ENCODE measurements at regions not wholly inside any gene's neighbourhood (a gene's known extent, or its start where the extent isn't known, plus 50 kb on each side); places are given as distances from the start of the nearest gene placed in this dataset.

DNA sequence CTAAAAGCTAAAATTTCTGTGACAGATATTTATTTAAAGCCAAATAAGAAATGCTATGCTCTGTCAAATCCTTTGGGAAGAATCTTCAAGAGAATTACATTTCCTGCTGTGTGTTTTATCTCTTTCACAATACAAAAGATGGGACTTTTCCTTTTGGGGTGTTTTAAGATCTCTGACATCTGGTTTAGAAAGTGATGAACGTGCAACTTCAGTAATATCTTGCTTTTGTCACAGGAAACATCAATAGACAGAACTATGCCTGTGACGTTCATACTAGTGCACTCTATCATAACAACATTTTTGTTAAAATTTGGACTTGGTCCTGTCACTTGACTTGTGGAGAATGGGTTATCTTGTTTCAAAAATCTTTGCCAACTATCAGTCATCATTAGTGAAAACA, 195.7 kb upstream of the KCNMB2 start:
- no peak for TF ChIP-seq POLR2A (IDR thresholded peaks at IDR 0.05)
- TF ChIP-seq, protein P1, sequence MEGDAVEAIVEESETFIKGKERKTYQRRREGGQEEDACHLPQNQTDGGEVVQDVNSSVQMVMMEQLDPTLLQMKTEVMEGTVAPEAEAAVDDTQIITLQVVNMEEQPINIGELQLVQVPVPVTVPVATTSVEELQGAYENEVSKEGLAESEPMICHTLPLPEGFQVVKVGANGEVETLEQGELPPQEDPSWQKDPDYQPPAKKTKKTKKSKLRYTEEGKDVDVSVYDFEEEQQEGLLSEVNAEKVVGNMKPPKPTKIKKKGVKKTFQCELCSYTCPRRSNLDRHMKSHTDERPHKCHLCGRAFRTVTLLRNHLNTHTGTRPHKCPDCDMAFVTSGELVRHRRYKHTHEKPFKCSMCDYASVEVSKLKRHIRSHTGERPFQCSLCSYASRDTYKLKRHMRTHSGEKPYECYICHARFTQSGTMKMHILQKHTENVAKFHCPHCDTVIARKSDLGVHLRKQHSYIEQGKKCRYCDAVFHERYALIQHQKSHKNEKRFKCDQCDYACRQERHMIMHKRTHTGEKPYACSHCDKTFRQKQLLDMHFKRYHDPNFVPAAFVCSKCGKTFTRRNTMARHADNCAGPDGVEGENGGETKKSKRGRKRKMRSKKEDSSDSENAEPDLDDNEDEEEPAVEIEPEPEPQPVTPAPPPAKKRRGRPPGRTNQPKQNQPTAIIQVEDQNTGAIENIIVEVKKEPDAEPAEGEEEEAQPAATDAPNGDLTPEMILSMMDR (IDR thresholded peaks at IDR 0.05) = no peak

Data from ovary (tissue), 3 donors.